Tibial artery (tissue), 4 donors: ENCODE measurements at regions not wholly inside any gene's neighbourhood (a gene's known extent, or its start where the extent isn't known, plus 50 kb on each side); places are given as distances from the start of the nearest gene placed in this dataset.

ENCODE experiments used
- DNase-seq, 2 donors: peaks; one replicate each; pipeline ENCODE4 v3.0.0-alpha.2; 2019
- H3K27ac ChIP-seq, 2 donors: fragments of 200-600 bp; sonication (generic) in 1 of 2; 1 replicate in 1 of 2; 2 replicates in 1 of 2; pipeline ENCODE4 v1.5.1; 2018 to 2019; ENCODE audit warnings: mild to moderate bottlenecking in 1 of 2
- H3K27me3 ChIP-seq, 2 donors: fragments of 200-600 bp; sonication (generic) in 1 of 2; one replicate each; pipeline versions ENCODE4 v1.5.1 to v1.6.0; 2016 to 2019
- H3K36me3 ChIP-seq, 3 donors: fragments of 200-600 bp; sonication (generic) in 2 of 3; one replicate each; pipeline ENCODE4 v1.5.1; 2016 to 2019; ENCODE audit warnings: mild to moderate bottlenecking in 2 of 3
- H3K4me1 ChIP-seq, 4 donors: fragments of 200-600 bp; sonication (generic) in 2 of 4; 1 replicate in 3 of 4; 2 replicates in 1 of 4; pipeline ENCODE4 v1.5.1; 2016 to 2019
- H3K4me3 ChIP-seq, 2 donors: fragments of 200-600 bp; sonication (generic) in 1 of 2; 1 replicate in 1 of 2; 2 replicates in 1 of 2; pipeline ENCODE4 v1.5.1; 2018 to 2019; ENCODE audit warnings: mild to moderate bottlenecking in 2 of 2
- H3K9me3 ChIP-seq, 3 donors: fragments of 200-600 bp; sonication (generic) in 1 of 3; one replicate each; pipeline ENCODE4 v1.5.1; 2016 to 2019
- intact Hi-C: fragments of 100-400 bp; cut with DNase I; formaldehyde crosslinking; loops from one replicate; pipeline ENCODE4 v1.15.0; 2023; ENCODE audit warnings: low total_unique reads
- TF ChIP-seq, protein P1 (sequence below), 2 experiments: fragments of 200-600 bp in 1 of 2; fragments of 450-650 bp in 1 of 2; IDR thresholded peaks; one replicate each; pipeline ENCODE4 v1.5.1; 2017 to 2019; ENCODE audit warnings: antibody characterized with exemption in 2 of 2, mild to moderate bottlenecking in 1 of 2, moderate library complexity in 1 of 2

DNA sequence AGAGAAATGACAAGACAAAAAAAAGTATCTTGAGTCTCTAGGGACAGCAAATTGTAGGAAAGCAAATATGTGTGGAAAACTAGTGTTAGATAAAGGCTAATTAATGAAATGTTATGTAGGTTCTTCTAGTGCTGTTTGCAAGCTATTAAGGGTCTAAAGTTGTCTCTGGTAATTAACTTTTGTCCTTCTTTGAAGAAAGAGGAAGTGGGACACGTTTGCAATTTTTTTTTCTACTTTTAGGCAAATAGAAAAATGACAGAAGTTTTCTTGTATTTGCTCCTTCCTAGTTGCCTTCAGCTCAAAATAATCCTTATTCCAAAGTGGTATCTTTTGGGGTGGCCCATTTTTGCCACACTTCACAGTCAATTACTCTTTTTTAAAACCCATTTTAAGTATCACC is 1877.7 kb upstream of the PRR20A start:
- H3K4me3 ChIP-seq = no peak overlapping the region
- TF ChIP-seq, protein P1, sequence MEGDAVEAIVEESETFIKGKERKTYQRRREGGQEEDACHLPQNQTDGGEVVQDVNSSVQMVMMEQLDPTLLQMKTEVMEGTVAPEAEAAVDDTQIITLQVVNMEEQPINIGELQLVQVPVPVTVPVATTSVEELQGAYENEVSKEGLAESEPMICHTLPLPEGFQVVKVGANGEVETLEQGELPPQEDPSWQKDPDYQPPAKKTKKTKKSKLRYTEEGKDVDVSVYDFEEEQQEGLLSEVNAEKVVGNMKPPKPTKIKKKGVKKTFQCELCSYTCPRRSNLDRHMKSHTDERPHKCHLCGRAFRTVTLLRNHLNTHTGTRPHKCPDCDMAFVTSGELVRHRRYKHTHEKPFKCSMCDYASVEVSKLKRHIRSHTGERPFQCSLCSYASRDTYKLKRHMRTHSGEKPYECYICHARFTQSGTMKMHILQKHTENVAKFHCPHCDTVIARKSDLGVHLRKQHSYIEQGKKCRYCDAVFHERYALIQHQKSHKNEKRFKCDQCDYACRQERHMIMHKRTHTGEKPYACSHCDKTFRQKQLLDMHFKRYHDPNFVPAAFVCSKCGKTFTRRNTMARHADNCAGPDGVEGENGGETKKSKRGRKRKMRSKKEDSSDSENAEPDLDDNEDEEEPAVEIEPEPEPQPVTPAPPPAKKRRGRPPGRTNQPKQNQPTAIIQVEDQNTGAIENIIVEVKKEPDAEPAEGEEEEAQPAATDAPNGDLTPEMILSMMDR (IDR thresholded peaks at IDR 0.05) = no peak
- no peaks in the 10 kb centered on the region for H3K36me3 ChIP-seq
- DNase-seq = no peak
- no peaks in the 10 kb centered on the region for H3K4me1 ChIP-seq
- H3K9me3 ChIP-seq = no peaks in the 10 kb centered on the region
- intact Hi-C loops = no loop called here
- no peaks in the 10 kb centered on the region for H3K27me3 ChIP-seq
- no peak overlapping the region for H3K27ac ChIP-seq

DNA sequence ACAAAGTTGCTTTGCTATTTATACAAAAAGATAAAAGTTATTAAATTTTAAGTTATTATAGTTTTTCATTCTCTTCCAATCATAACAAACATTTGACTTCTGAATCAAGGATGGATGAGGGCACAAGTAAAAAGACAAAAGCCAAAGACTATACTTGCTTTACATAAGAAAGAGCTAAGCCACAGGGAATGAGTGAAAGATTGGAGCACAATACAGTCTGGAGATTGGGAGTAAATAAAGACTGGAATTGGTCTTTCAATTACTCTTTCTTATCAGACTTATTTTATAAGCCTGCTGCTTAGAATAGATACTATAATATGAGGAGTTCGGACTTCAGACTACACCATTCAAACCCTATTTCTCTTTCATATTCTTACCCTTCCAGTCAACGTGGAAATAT is 1874.1 kb upstream of the PRR20A start:
- DNase-seq = no peak
- H3K36me3 ChIP-seq = no peaks in the 10 kb centered on the region
- no peaks in the 10 kb centered on the region for H3K9me3 ChIP-seq
- TF ChIP-seq, protein P1 (IDR thresholded peaks at IDR 0.05) = no peak
- H3K4me1 ChIP-seq = no peaks in the 10 kb centered on the region
- intact Hi-C loops = no loop called here
- no peak overlapping the region for H3K27ac ChIP-seq
- H3K4me3 ChIP-seq = no peak overlapping the region
- no peaks in the 10 kb centered on the region for H3K27me3 ChIP-seq

DNA sequence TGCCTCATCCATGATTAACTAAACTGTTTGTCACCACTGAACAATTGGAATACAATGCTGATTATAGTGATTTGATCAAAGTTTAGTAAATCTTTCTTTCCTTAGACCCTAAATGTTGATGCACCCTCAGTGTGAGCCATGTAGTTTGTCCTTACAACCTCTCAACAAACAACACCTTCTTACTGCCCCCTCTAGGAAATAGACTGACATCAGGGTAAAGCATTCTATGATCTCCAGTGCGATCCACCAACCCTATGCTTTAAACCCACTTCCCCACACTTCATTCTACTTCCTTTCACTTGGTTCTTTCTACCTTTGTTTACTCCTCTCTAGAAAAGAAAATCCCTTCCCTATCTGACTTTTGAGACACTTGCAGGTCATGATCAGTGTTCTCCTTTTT is 1842.5 kb upstream of the PRR20A start:
- intact Hi-C loops = no loop called here
- TF ChIP-seq, protein P1 (IDR thresholded peaks at IDR 0.05) = no peak
- Histone ChIP-seq H3K9me3 (peaks cover 0 to 8% (median 0%) of the 10 kb centered on the region in 3 donors), H3K4me1 (no peaks in the 10 kb centered on the region), H3K36me3 (no peaks in the 10 kb centered on the region), H3K4me3 (no peak overlapping the region), H3K27ac (no peak overlapping the region), H3K27me3 (no peaks in the 10 kb centered on the region)
- no peak for DNase-seq

DNA sequence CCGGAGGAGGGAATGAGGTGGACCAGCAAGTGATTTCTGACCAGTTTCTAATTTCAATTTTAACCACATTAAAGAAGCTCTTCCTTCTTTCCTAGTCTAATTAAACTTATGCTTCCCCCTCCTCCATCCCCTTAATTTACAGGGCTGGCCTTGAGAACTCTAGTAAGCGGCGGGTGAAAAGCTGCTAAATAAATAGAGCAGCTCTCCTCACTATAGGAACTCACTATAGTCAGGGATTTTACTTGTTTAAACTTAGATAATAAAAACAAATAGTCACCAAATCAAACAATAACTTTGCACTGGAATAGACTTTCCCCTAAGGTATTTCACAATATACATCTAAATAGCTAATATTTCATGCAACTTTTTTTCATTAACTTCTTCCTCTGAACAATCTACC is 1838.2 kb upstream of the PRR20A start:
- H3K36me3 ChIP-seq = no peaks in the 10 kb centered on the region
- TF ChIP-seq, protein P1 (IDR thresholded peaks at IDR 0.05) = no peak
- no peaks in the 10 kb centered on the region for H3K27me3 ChIP-seq
- DNase-seq = no peak
- no peaks in the 10 kb centered on the region for H3K9me3 ChIP-seq
- intact Hi-C loops = no loop called here
- H3K4me1 ChIP-seq = no peaks in the 10 kb centered on the region
- no peak overlapping the region for H3K27ac ChIP-seq
- H3K4me3 ChIP-seq = no peak overlapping the region

DNA sequence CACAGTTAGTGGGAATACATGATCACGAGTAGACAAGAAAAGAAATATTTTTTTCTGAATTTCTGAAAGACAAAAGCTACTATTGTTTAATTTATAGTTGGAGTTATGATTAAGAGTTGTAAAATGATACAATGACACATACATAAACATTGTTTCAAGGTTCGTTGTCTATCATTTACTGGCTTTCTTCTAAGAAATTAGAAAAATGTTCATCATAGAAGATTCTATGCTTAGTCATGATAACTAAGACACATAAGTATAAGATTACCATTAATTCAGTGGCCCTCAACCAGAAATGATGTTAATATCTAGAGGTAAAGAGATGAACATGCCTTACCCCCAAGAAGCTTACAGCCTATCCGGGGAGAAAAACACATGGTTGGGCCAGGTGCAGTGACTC is 1832.8 kb upstream of the PRR20A start:
- TF ChIP-seq, protein P1 (IDR thresholded peaks at IDR 0.05) = no peak
- no peaks in the 10 kb centered on the region for H3K4me1 ChIP-seq
- no peaks in the 10 kb centered on the region for H3K9me3 ChIP-seq
- H3K27ac ChIP-seq = no peak overlapping the region
- DNase-seq = no peak
- H3K4me3 ChIP-seq = no peak overlapping the region
- no peaks in the 10 kb centered on the region for H3K27me3 ChIP-seq
- no peaks in the 10 kb centered on the region for H3K36me3 ChIP-seq
- intact Hi-C loops = no loop called here

DNA sequence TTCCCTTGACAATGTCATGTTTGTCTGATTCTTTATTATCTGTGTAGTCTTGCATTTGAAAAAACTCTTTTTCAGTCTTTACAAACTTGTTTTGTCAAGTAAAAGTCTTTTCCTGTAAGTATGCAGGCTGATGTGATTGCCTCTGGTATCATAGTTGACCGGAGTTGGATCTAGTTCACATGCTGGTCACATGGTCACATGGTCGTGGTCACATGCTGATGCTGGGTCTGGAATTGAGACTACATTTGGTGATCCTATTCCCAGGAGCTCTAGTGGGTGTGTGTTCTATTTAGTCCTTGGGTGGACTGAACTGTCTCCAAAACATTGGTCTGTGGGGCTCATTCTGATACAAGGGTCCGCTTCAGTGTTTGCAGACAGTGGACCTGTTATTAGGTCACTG is 1798.8 kb upstream of the PRR20A start:
- Histone ChIP-seq H3K9me3 (no peaks in the 10 kb centered on the region), H3K36me3 (no peaks in the 10 kb centered on the region), H3K4me1 (no peaks in the 10 kb centered on the region), H3K27ac (no peak overlapping the region), H3K27me3 (no peaks in the 10 kb centered on the region), H3K4me3 (no peak overlapping the region)
- DNase-seq = no peak
- intact Hi-C loops = no loop called here
- TF ChIP-seq, protein P1 (IDR thresholded peaks at IDR 0.05) = no peak
